ENCODE measurements at regions not wholly inside any gene's neighbourhood (a gene's known extent, or its start where the extent isn't known, plus 50 kb on each side); places are given as distances from the start of the nearest gene placed in this dataset.

GRCh38 chr2:65622499-65622898 is 190.1 kb upstream of the SPRED2 start:
- no peak for TF ChIP-seq EZH2phosphoT487 (IDR thresholded peaks at IDR 0.05; ENCODE audit: low read length)
- TF ChIP-seq EZH2 (optimal IDR thresholded peaks at IDR 0.05; ENCODE audit: low read depth, low read length): no peak
- no peak for TF ChIP-seq CTCF (IDR thresholded peaks at IDR 0.05; ENCODE audit: low read length)
- Histone ChIP-seq H3K27me3 (replicated peaks; ENCODE audit: insufficient read depth, low read length) (no peaks in the 10 kb centered on the region), H2AFZ (ENCODE audit: low read length) (no peak overlapping the region)

DNA sequence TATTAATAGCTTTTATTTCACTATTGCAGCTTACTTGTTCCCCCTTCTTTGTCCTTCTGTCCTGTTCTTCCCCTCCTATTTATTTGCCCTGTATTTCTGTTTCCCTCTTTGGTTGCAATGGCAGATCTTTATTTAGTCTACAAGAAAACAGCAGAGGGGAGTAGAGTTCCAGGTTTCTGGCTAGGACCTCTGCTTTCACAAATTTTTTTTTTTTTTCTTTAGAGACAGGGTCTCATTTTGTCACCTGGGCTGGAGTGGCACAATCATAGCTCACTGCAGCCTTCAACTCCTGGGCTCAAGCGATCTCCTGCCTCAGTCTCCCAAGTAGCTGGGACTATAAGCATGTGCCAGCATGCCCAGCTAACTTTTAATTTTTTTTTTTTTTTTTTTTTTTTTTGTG is 188.1 kb upstream of the SPRED2 start:
- no peaks in the 10 kb centered on the region for H4K20me1 ChIP-seq (ENCODE audit: insufficient read depth, low read length)
- H3K9me2 ChIP-seq (replicated peaks; ENCODE audit: insufficient read depth, low read length): no peaks in the 10 kb centered on the region
- no peaks in the 10 kb centered on the region for H3K4me1 ChIP-seq (ENCODE audit: low read length)
- no peak for DNase-seq
- H3K36me3 ChIP-seq (replicated peaks; ENCODE audit: insufficient read depth, low read length): no peaks in the 10 kb centered on the region
- H2AFZ ChIP-seq (ENCODE audit: low read length): no peak overlapping the region
- no peak overlapping the region for H3K27ac ChIP-seq (ENCODE audit: low read length)
- H3K27me3 ChIP-seq (replicated peaks; ENCODE audit: insufficient read depth, low read length): no peaks in the 10 kb centered on the region
- H3K4me3 ChIP-seq (ENCODE audit: low read length): no peak overlapping the region
- no peaks in the 10 kb centered on the region for H3K9me3 ChIP-seq (replicated peaks; ENCODE audit: insufficient read depth, low read length)
- no peaks in the 10 kb centered on the region for H3F3A ChIP-seq (ENCODE audit: insufficient read depth, low read length)
- H3K79me2 ChIP-seq (ENCODE audit: low read length): no peaks in the 10 kb centered on the region
- no peak overlapping the region for H3K9ac ChIP-seq (ENCODE audit: low read length)
- H3K4me2 ChIP-seq (ENCODE audit: low read depth, low read length): no peak overlapping the region
- TF ChIP-seq EZH2phosphoT487 (IDR thresholded peaks at IDR 0.05; ENCODE audit: low read length): no peak
- no peak for TF ChIP-seq EZH2 (optimal IDR thresholded peaks at IDR 0.05; ENCODE audit: low read depth, low read length)
- no peak for TF ChIP-seq CTCF (IDR thresholded peaks at IDR 0.05; ENCODE audit: low read length)

More at GRCh38 chr2:65622499-65622898, 190.1 kb upstream of the SPRED2 start:
- no peaks in the 10 kb centered on the region for H3K4me1 ChIP-seq (ENCODE audit: low read length)
- no peaks in the 10 kb centered on the region for H4K20me1 ChIP-seq (ENCODE audit: insufficient read depth, low read length)
- H3K36me3 ChIP-seq (replicated peaks; ENCODE audit: insufficient read depth, low read length): no peaks in the 10 kb centered on the region
- no peak overlapping the region for H3K9ac ChIP-seq (ENCODE audit: low read length)
- no peak for DNase-seq
- H3K9me3 ChIP-seq (replicated peaks; ENCODE audit: insufficient read depth, low read length): no peaks in the 10 kb centered on the region
- no peak overlapping the region for H3K27ac ChIP-seq (ENCODE audit: low read length)
- H3K79me2 ChIP-seq (ENCODE audit: low read length): no peaks in the 10 kb centered on the region
- no peak overlapping the region for H3K4me3 ChIP-seq (ENCODE audit: low read length)
- H3K9me2 ChIP-seq (replicated peaks; ENCODE audit: insufficient read depth, low read length): no peaks in the 10 kb centered on the region
- H3F3A ChIP-seq (ENCODE audit: insufficient read depth, low read length): no peaks in the 10 kb centered on the region
- no peak overlapping the region for H3K4me2 ChIP-seq (ENCODE audit: low read depth, low read length)

DNA sequence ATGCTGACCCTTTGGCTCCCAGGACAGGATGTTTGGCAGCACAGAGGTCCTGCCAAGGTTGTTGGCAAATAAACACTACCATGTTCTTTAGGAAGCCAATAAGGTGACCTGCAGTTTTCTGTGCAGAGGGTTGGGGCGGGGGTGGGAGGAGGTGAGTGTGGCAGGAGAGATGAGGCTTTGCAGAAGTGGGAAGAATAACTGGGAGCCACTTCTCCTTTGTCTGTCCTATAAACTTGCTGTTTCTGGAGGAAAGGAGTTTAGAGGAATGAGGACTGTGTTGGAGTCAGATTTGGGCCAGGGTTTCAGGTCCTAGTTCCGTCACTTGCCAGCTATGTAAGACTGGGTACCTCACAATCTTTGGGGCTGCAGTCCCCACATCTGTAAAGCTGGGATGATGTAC is 187.6 kb upstream of the SPRED2 start:
- no peaks in the 10 kb centered on the region for H3F3A ChIP-seq (ENCODE audit: insufficient read depth, low read length)
- H3K4me1 ChIP-seq (ENCODE audit: low read length): no peaks in the 10 kb centered on the region
- no peaks in the 10 kb centered on the region for H4K20me1 ChIP-seq (ENCODE audit: insufficient read depth, low read length)
- no peak overlapping the region for H2AFZ ChIP-seq (ENCODE audit: low read length)
- H3K36me3 ChIP-seq (replicated peaks; ENCODE audit: insufficient read depth, low read length): no peaks in the 10 kb centered on the region
- DNase-seq: no peak
- H3K27me3 ChIP-seq (replicated peaks; ENCODE audit: insufficient read depth, low read length): no peaks in the 10 kb centered on the region
- H3K27ac ChIP-seq (ENCODE audit: low read length): no peak overlapping the region
- no peak for TF ChIP-seq EZH2 (optimal IDR thresholded peaks at IDR 0.05; ENCODE audit: low read depth, low read length)
- TF ChIP-seq CTCF (IDR thresholded peaks at IDR 0.05; ENCODE audit: low read length): no peak
- TF ChIP-seq EZH2phosphoT487 (IDR thresholded peaks at IDR 0.05; ENCODE audit: low read length): no peak
- no peaks in the 10 kb centered on the region for H3K79me2 ChIP-seq (ENCODE audit: low read length)
- H3K9ac ChIP-seq (ENCODE audit: low read length): no peak overlapping the region
- H3K4me2 ChIP-seq (ENCODE audit: low read depth, low read length): no peak overlapping the region
- no peaks in the 10 kb centered on the region for H3K9me2 ChIP-seq (replicated peaks; ENCODE audit: insufficient read depth, low read length)
- H3K4me3 ChIP-seq (ENCODE audit: low read length): no peak overlapping the region
- no peaks in the 10 kb centered on the region for H3K9me3 ChIP-seq (replicated peaks; ENCODE audit: insufficient read depth, low read length)
